Hepatocyte (in vitro differentiated cells): ENCODE measurements at regions not wholly inside any gene's neighbourhood (a gene's known extent, or its start where the extent isn't known, plus 50 kb on each side); places are given as distances from the start of the nearest gene placed in this dataset.

Experiments
- DNase-seq: peaks from one replicate; pipeline ENCODE4 v3.0.0-alpha.2; 2016; ENCODE audit warnings: low spot score
- H2AFZ ChIP-seq: fragments of 200-600 bp; sonication (generic); 2 replicates; pipeline ENCODE4 v1.6.0; 2016; ENCODE audit warnings: antibody characterized with exemption, mild to moderate bottlenecking
- H3K27ac ChIP-seq: fragments of 200-600 bp; sonication (generic); 2 replicates; pipeline ENCODE4 v1.5.1; 2016; ENCODE audit warnings: mild to moderate bottlenecking
- H3K27me3 ChIP-seq: fragments of 200-600 bp; sonication (generic); 2 replicates; pipeline ENCODE4 v1.6.1; 2016
- H3K36me3 ChIP-seq: fragments of 200-600 bp; sonication (generic); replicated peaks from 2 replicates; pipeline ENCODE4 v1.5.1; 2016; ENCODE audit warnings: low read depth; ENCODE audit not compliant: insufficient read depth
- H3K4me1 ChIP-seq: fragments of 200-600 bp; sonication (generic); 2 replicates; pipeline ENCODE4 v1.5.1; 2016; ENCODE audit warnings: mild to moderate bottlenecking, moderate library complexity; ENCODE audit not compliant: insufficient read depth
- H3K4me2 ChIP-seq: fragments of 200-600 bp; sonication (generic); 2 replicates; pipeline ENCODE4 v1.6.0; 2016
- H3K4me3 ChIP-seq: fragments of 200-600 bp; sonication (generic); 2 replicates; pipeline ENCODE4 v1.5.1; 2016; ENCODE audit warnings: mild to moderate bottlenecking
- H3K79me2 ChIP-seq: fragments of 200-600 bp; sonication (generic); 2 replicates; pipeline ENCODE4 v1.6.0; 2017; ENCODE audit warnings: mild to moderate bottlenecking
- H3K9me2 ChIP-seq: fragments of 200-600 bp; sonication (generic); replicated peaks from 2 replicates; pipeline ENCODE4 v1.6.0; 2017; ENCODE audit warnings: mild to moderate bottlenecking; ENCODE audit not compliant: insufficient read depth
- H3K9me3 ChIP-seq: fragments of 200-600 bp; sonication (generic); 2 replicates; pipeline ENCODE4 v1.5.1; 2016; ENCODE audit warnings: low read depth, mild to moderate bottlenecking
- H4K20me1 ChIP-seq: fragments of 200-600 bp; sonication (generic); 2 replicates; pipeline ENCODE4 v1.6.0; 2016; ENCODE audit warnings: mild to moderate bottlenecking; ENCODE audit not compliant: insufficient read depth, poor library complexity, severe bottlenecking
- EZH2 ChIP-seq: fragments of 200-600 bp; sonication (generic); IDR thresholded peaks from 2 replicates; pipeline ENCODE4 v1.6.1; 2016; ENCODE audit warnings: antibody characterized with exemption, mild to moderate bottlenecking, borderline replicate concordance
- EZH2phosphoT487 ChIP-seq: fragments of 200-600 bp; sonication (generic); IDR thresholded peaks from one replicate; pipeline ENCODE4 v1.6.1; 2018; ENCODE audit warnings: antibody characterized with exemption, mild to moderate bottlenecking, low read depth, moderate library complexity; ENCODE audit not compliant: unreplicated experiment, severe bottlenecking
- WGBS: methylation state at CpG from one replicate; pipeline ENCODE4 v1.1.6; 2016; ENCODE audit warnings: low lambda C conversion rate; ENCODE audit errors: missing lambda C conversion rate; 5-methylcytosine and 5-hydroxymethylcytosine counted together
- TF ChIP-seq, protein P1 (sequence below): fragments of 200-600 bp; sonication (generic); IDR thresholded peaks from 2 replicates; pipeline ENCODE4 v1.5.1; 2016; ENCODE audit warnings: antibody characterized with exemption, mild to moderate bottlenecking; ENCODE audit not compliant: poor library complexity

GRCh38 chr3:162175145-162175544 lies 678.5 kb downstream of the OTOL1 start:
- H4K20me1 ChIP-seq = no peaks in the 10 kb centered on the region
- H3K27ac ChIP-seq = no peak overlapping the region
- no peak overlapping the region for H3K4me3 ChIP-seq
- H3K9me3 ChIP-seq = no peaks in the 10 kb centered on the region
- no peaks in the 10 kb centered on the region for H3K9me2 ChIP-seq
- H2AFZ ChIP-seq = no peak overlapping the region
- DNase-seq = no peak
- H3K36me3 ChIP-seq = no peaks in the 10 kb centered on the region
- 88% methylated on average over 4 of the region's 4 CpGs for WGBS
- no peaks in the 10 kb centered on the region for H3K79me2 ChIP-seq
- H3K4me2 ChIP-seq = no peak overlapping the region
- TF ChIP-seq EZH2phosphoT487 (no peak), EZH2 (no peak)
- TF ChIP-seq, protein P1, sequence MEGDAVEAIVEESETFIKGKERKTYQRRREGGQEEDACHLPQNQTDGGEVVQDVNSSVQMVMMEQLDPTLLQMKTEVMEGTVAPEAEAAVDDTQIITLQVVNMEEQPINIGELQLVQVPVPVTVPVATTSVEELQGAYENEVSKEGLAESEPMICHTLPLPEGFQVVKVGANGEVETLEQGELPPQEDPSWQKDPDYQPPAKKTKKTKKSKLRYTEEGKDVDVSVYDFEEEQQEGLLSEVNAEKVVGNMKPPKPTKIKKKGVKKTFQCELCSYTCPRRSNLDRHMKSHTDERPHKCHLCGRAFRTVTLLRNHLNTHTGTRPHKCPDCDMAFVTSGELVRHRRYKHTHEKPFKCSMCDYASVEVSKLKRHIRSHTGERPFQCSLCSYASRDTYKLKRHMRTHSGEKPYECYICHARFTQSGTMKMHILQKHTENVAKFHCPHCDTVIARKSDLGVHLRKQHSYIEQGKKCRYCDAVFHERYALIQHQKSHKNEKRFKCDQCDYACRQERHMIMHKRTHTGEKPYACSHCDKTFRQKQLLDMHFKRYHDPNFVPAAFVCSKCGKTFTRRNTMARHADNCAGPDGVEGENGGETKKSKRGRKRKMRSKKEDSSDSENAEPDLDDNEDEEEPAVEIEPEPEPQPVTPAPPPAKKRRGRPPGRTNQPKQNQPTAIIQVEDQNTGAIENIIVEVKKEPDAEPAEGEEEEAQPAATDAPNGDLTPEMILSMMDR = no peak
- no peaks in the 10 kb centered on the region for H3K27me3 ChIP-seq
- no peaks in the 10 kb centered on the region for H3K4me1 ChIP-seq

DNA sequence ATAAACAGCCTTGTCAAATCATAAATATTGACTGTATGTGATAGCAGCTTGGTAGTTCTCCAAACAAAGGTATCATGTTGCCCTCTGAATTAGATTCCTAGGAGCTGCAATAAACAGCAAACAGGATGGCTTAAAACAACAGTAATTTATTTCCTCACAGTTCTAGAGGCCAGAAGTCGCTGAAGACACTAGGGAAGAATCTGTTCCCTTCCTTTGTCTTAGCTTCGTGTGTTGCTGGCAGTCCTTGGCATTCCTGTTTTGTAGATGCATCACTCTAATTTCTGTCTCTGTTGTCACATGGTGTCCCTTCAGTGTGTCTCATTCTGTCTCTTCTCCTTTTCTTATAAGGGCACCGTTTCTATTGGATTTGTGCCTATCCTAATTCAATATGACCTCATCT lies 679.3 kb downstream of the OTOL1 start:
- Histone ChIP-seq H2AFZ (no peak overlapping the region), H3K4me2 (no peak overlapping the region), H3K4me1 (no peaks in the 10 kb centered on the region), H3K9me3 (no peaks in the 10 kb centered on the region), H3K4me3 (no peak overlapping the region), H3K9me2 (no peaks in the 10 kb centered on the region), H3K27ac (no peak overlapping the region), H4K20me1 (no peaks in the 10 kb centered on the region), H3K36me3 (no peaks in the 10 kb centered on the region), H3K27me3 (no peaks in the 10 kb centered on the region), H3K79me2 (no peaks in the 10 kb centered on the region)
- WGBS = 51% methylated on average over 3 of the region's 3 CpGs
- TF ChIP-seq EZH2phosphoT487 = no peak
- TF ChIP-seq, protein P1 = no peak
- no peak for TF ChIP-seq EZH2
- DNase-seq = no peak

DNA sequence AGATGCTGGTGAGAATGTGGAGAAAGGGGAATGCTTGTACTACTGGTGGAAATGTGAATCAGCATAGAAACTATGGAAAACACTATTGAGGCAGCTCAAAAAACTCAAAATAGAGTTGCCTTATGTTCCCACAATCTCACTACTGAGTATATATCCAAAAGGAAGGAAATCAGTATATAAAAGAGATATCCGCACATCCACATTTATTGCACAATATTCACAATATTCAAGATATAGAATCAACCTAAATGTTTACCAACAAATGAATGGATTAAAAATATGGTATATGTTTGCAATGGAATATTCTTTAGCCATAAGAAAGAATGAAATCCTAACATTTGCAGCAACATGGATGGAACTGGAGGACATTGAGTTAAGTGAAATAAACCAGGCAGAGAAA lies 686.8 kb downstream of the OTOL1 start:
- Histone ChIP-seq H3K9me2 (no peaks in the 10 kb centered on the region), H3K4me2 (no peak overlapping the region), H3K79me2 (no peaks in the 10 kb centered on the region), H2AFZ (no peak overlapping the region), H3K4me3 (no peak overlapping the region), H3K27me3 (no peaks in the 10 kb centered on the region), H3K9me3 (no peaks in the 10 kb centered on the region), H3K27ac (no peak overlapping the region), H3K4me1 (no peaks in the 10 kb centered on the region), H4K20me1 (no peaks in the 10 kb centered on the region), H3K36me3 (no peaks in the 10 kb centered on the region)
- WGBS = 100% methylated on average over 1 of the region's 1 CpG
- no peak for DNase-seq
- TF ChIP-seq EZH2phosphoT487 = no peak
- TF ChIP-seq, protein P1 = no peak
- no peak for TF ChIP-seq EZH2
